ENCODE measurements at regions not wholly inside any gene's neighbourhood (a gene's known extent, or its start where the extent isn't known, plus 50 kb on each side); places are given as distances from the start of the nearest gene placed in this dataset.

GRCh38 chr14:71765505-71765904 lies 166.7 kb upstream of the RGS6 start:
- TF ChIP-seq CTCF (IDR thresholded peaks at IDR 0.05) (no peak), ZBTB21 (CRISPR knock-in tag; IDR thresholded peaks at IDR 0.05; ENCODE audit: borderline replicate concordance) (no peak), E2F4 (CRISPR knock-in tag; IDR thresholded peaks at IDR 0.05; ENCODE audit: borderline replicate concordance, low read depth) (no peak), MLX (CRISPR knock-in tag; IDR thresholded peaks at IDR 0.05) (no peak), ZNF512 (CRISPR knock-in tag; IDR thresholded peaks at IDR 0.05; ENCODE audit: borderline replicate concordance) (no peak)

Measured in WTC11 (cell line).